GM10248 (cell line): ENCODE measurements at regions not wholly inside any gene's neighbourhood (a gene's known extent, or its start where the extent isn't known, plus 50 kb on each side); places are given as distances from the start of the nearest gene placed in this dataset.

ENCODE experiments used
- CTCF ChIA-PET: fragments of 300-600 bp; sonication (Branson Sonifier 250); formaldehyde crosslinking; extraction: SDS; loops from one replicate; lab custom pipeline; 2021; ENCODE audit warnings: antibody characterized with exemption; lab: Yijun Ruan, JAX
- POLR2A ChIA-PET: fragments of 350-650 bp; sonication (Branson Sonifier 250); formaldehyde crosslinking; extraction: SDS; loops from one replicate; lab custom pipeline; 2020; ENCODE audit warnings: antibody characterized with exemption; lab: Yijun Ruan, JAX
- DNase-seq: peaks from one replicate; pipeline ENCODE4 v3.0.0; 2012; ENCODE audit errors: extremely low spot score
- CTCF ChIP-seq: IDR thresholded peaks from 2 replicates; pipeline ENCODE4 v1.5.1; 2012; ENCODE audit warnings: mild to moderate bottlenecking, low read depth; ENCODE audit errors: extremely low read depth, missing control alignments, control extremely low read depth

GRCh38 chr22:48797731-48798130 lies 1029.9 kb downstream of the BRD1 start:
- CTCF ChIA-PET: no interaction called here
- POLR2A ChIA-PET: no interaction called here
- no peak for DNase-seq
- TF ChIP-seq CTCF: no peak

DNA sequence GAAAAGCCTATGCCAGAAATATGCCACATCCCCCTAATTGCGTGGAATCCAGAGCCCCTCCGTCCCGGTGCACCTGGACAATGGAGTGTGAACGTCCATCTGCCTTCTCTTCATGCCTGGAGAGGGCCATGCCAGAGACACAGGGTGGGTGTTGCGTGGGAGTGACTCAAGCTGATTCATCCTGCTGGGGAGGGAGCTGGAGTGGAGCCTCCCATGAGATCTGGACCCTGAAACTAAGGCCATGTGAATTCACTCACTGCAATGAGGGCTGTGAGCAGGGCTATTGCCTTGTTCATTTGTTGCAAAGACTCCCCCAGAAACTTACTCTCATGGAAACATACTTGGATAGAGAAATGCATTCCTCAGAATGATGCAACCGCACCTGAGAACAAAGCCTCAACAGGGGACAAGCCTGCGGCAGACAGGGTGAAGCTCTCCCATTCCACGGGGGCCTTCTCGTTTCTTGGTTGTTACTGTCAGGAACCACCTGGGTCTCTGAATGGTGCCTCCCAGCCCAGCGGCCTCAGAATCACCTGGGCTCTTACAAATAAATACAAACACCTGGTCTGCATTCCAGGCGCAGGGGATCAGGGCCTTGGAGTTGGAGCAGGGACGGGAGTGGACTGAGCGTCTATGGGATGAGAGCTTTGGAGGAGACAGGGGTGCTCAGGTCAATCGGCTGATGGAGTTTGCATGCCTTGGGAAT lies 1031.2 kb downstream of the BRD1 start:
- CTCF ChIA-PET: no interaction called here
- no peak for TF ChIP-seq CTCF
- DNase-seq: no peak
- POLR2A ChIA-PET: no interaction called here

DNA sequence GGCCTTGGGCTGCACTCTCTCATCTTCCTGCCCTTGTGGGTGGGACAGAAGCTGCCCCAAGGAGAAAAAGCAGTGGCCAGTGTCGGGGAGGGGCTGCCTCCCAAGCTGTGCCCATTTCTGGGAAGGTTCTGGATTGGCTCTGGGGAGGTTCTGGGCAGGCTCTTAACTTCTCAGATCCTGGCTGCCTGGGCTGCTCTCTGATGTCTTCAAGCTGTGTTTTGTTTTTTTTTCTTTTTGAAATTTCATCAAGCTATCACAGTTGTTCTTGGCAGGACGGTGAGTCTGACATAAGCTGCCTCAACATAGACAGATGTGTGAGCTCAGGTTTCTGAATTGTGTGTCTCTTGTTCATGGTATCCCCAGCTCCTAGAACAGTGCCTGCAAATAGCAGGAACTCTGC lies 1032.0 kb downstream of the BRD1 start:
- DNase-seq: no peak
- POLR2A ChIA-PET: no interaction called here
- TF ChIP-seq CTCF: no peak
- CTCF ChIA-PET: no interaction called here

GRCh38 chr22:48794906-48795305 lies 1032.8 kb downstream of the BRD1 start:
- CTCF ChIA-PET: no interaction called here
- TF ChIP-seq CTCF: no peak
- no peak for DNase-seq
- POLR2A ChIA-PET: no interaction called here

DNA sequence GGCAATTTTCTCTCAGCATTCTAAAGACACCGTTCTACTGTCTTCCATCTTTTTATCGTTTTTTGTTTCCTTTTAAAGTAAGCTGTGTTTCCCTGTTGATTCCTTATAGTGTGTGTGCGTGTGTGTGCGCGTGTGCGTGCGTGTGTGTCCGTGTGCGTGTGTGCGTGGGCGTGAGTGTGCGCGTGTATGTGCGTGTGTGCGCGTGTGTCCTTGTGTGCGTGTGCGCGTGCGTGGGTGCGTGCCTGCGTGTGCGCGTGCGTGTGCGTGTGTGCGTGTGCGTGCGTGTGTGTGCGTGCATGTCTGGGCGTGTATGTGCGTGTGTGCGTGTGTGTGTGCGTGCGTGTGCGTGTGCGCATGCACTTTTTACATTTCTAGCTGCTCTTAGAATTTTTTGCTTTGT lies 1033.7 kb downstream of the BRD1 start:
- CTCF ChIA-PET: no interaction called here

DNA sequence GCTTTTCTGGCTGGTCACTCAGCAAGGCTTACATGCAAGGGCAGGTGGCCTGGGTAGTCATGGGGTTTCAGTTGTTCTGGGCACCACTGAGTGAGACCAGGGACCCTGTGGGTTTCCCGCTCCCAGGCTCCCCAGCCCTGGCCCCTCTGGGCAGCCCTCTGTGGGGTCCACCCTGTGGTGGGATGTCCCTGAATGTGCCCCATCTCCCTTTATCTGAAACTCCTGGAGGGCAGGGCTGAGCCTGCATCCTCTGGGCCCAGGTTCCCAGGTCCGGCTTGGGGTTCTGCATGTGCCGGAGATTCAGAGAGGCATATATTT lies 1041.0 kb downstream of the BRD1 start:
- CTCF ChIA-PET: no interaction called here
- DNase-seq: no peak
- no peak for TF ChIP-seq CTCF
- POLR2A ChIA-PET: no interaction called here

More for the DNA sequence above, 1033.7 kb downstream of the BRD1 start:
- POLR2A ChIA-PET: no interaction called here
- TF ChIP-seq CTCF: no peak
- no peak for DNase-seq
